HCT116 (cell line): ENCODE measurements at regions not wholly inside any gene's neighbourhood (a gene's known extent, or its start where the extent isn't known, plus 50 kb on each side); places are given as distances from the start of the nearest gene placed in this dataset.

Experiments
- ATAC-seq: fragments of 200-7000 bp; cut with Tn5 transposase; 2 replicates; pipeline ENCODE4 v1.9.1; 2020; ENCODE audit warnings: mild to moderate bottlenecking, moderate library complexity
- BruUV-seq: library from RNA; stranded (reverse); fragments of 400-500 nt; replicated peaks from 2 replicates; lab custom pipeline; 2021; lab: Mats Ljungman, UMichigan
- CTCF ChIA-PET: fragments of 300-600 bp; sonication (Branson Sonifier 250); formaldehyde crosslinking; loops from one replicate; lab custom pipeline; 2021; ENCODE audit warnings: antibody characterized with exemption; lab: Charles Lee
- POLR2A ChIA-PET: fragments of 300-600, 350-600 bp; sonication (Branson Sonifier 250); formaldehyde crosslinking; loops from one replicate; lab custom pipeline; 2021; ENCODE audit warnings: antibody characterized with exemption; lab: Charles Lee
- RAD21 ChIA-PET, 2 experiments: fragments of 300-600 bp; sonication (Branson Sonifier 250); formaldehyde crosslinking; loops; one replicate each; lab custom pipeline; 2023; ENCODE audit warnings: low total read pairs in 2 of 2; ENCODE audit not compliant: uncharacterized antibody in 2 of 2, unreplicated experiment in 2 of 2, low non-redundant PET in 1 of 2; lab: Charles Lee
- DNase-seq: peaks from one replicate; pipeline ENCODE4 v3.0.0-alpha.2; 2010; ENCODE audit warnings: low read depth, low spot score
- H2AFZ ChIP-seq: fragments of 200-600 bp; shearing (Covaris generic), sonication (generic); 2 replicates; pipeline ENCODE4 v1.6.1; 2017; ENCODE audit warnings: low read depth, mixed run types, mixed read lengths, antibody characterized with exemption, low read length; ENCODE audit not compliant: poor library complexity, severe bottlenecking
- H3K27ac ChIP-seq: 2 replicates; pipeline ENCODE4 v1.5.1; 2012; ENCODE audit warnings: low read depth, low read length
- H3K27me3 ChIP-seq: fragments of 200-600 bp; sonication (generic); 2 replicates; pipeline ENCODE4 v1.6.1; 2016; ENCODE audit warnings: mixed run types, low read length, mixed read lengths; ENCODE audit not compliant: insufficient read depth
- H3K36me3 ChIP-seq, 2 experiments: fragments of 200-500 bp in 1 of 2; fragments of 200-600 bp in 1 of 2; sonication (Bioruptor generic) in 1 of 2; sonication (generic) in 1 of 2; 2 replicates each; pipeline versions ENCODE4 v1.5.1 to v1.6.1; 2014 to 2016; ENCODE audit warnings: low read length in 2 of 2, inconsistent platforms in 1 of 2, mixed read lengths in 1 of 2, mixed run types in 1 of 2; ENCODE audit not compliant: insufficient read depth in 2 of 2, control insufficient read depth in 1 of 2
- H3K4me1 ChIP-seq, 2 experiments: fragments of 200-600 bp in 1 of 2; sonication (generic) in 1 of 2; 2 replicates each; pipeline versions ENCODE4 v1.5.1 to v1.6.1; 2012 to 2017; ENCODE audit warnings: low read length in 2 of 2, inconsistent platforms in 1 of 2, mild to moderate bottlenecking in 1 of 2, mixed read lengths in 1 of 2, mixed run types in 1 of 2, moderate library complexity in 1 of 2; ENCODE audit not compliant: insufficient read depth in 2 of 2, control insufficient read depth in 1 of 2
- H3K4me2 ChIP-seq: fragments of 200-600 bp; sonication (generic); 2 replicates; pipeline ENCODE4 v1.6.1; 2017; ENCODE audit warnings: mixed run types, low read length, mixed read lengths
- H3K4me3 ChIP-seq, 2 experiments: fragments of 200-600 bp in 1 of 2; sonication (generic) in 1 of 2; replicated peaks in 1 of 2; 2 replicates each; pipeline ENCODE4 v1.5.1; 2011 to 2016; ENCODE audit warnings: low read length in 2 of 2, control low read depth in 1 of 2, low read depth in 1 of 2, mild to moderate bottlenecking in 1 of 2, mixed read lengths in 1 of 2, mixed run types in 1 of 2
- H3K79me2 ChIP-seq: fragments of 200-600 bp; sonication (generic); 2 replicates; pipeline ENCODE4 v1.6.1; 2017; ENCODE audit warnings: mild to moderate bottlenecking, mixed run types, low read length, moderate library complexity, mixed read lengths; ENCODE audit not compliant: insufficient read depth
- H3K9ac ChIP-seq: fragments of 200-600 bp; sonication (generic); 2 replicates; pipeline ENCODE4 v1.6.1; 2016; ENCODE audit warnings: low read length, mixed read lengths
- H3K9me2 ChIP-seq: fragments of 200-600 bp; sonication (generic), shearing (Covaris generic); 2 replicates; pipeline ENCODE4 v1.6.1; 2017; ENCODE audit warnings: mixed run types, mild to moderate bottlenecking, moderate library complexity; ENCODE audit not compliant: insufficient read depth
- H3K9me3 ChIP-seq, 2 experiments: fragments of 200-500 bp in 1 of 2; fragments of 200-600 bp in 1 of 2; sonication (Bioruptor generic) in 1 of 2; sonication (generic) in 1 of 2; 2 replicates each; pipeline ENCODE4 v1.6.1; 2014 to 2017; ENCODE audit warnings: low read length in 2 of 2, mixed read lengths in 2 of 2, inconsistent platforms in 1 of 2, low read depth in 1 of 2, mild to moderate bottlenecking in 1 of 2, mixed run types in 1 of 2, moderate library complexity in 1 of 2; ENCODE audit not compliant: control insufficient read depth in 1 of 2, insufficient read depth in 1 of 2
- H4K20me1 ChIP-seq: fragments of 200-600 bp; sonication (generic), shearing (Covaris generic); 2 replicates; pipeline ENCODE4 v1.6.1; 2017; ENCODE audit warnings: mixed run types, mild to moderate bottlenecking, moderate library complexity; ENCODE audit not compliant: insufficient read depth
- CEBPB ChIP-seq: IDR thresholded peaks from 2 replicates; pipeline ENCODE4 v1.6.1; 2012; ENCODE audit warnings: low read depth
- CTCF ChIP-seq, 3 experiments: fragments of 200-600 bp in 1 of 3; sonication (generic) in 1 of 3; IDR thresholded peaks in 2 of 3; conservative IDR thresholded peaks in 1 of 3; 2 replicates each; pipeline ENCODE4 v1.5.1; 2012 to 2017; ENCODE audit warnings: low read depth in 2 of 3, low read length in 2 of 3, antibody characterized with exemption in 1 of 3, borderline replicate concordance in 1 of 3, control low read depth in 1 of 3, mild to moderate bottlenecking in 1 of 3, mixed read lengths in 1 of 3, mixed run types in 1 of 3, moderate library complexity in 1 of 3; ENCODE audit not compliant: insufficient read depth in 1 of 3
- EGR1 ChIP-seq: IDR thresholded peaks from 2 replicates; pipeline ENCODE4 v1.6.1; 2012; ENCODE audit warnings: low read depth
- EZH2 ChIP-seq: fragments of 200-600 bp; sonication (generic); IDR thresholded peaks from 2 replicates; pipeline ENCODE4 v1.6.1; 2017; ENCODE audit warnings: antibody characterized with exemption, mixed run types
- JUND ChIP-seq: IDR thresholded peaks from 2 replicates; pipeline ENCODE4 v1.6.1; 2012
- MAX ChIP-seq: IDR thresholded peaks from 2 replicates; pipeline ENCODE4 v1.6.1; 2012
- POLR2AphosphoS5 ChIP-seq: IDR thresholded peaks from 2 replicates; pipeline ENCODE4 v1.6.1; 2011; ENCODE audit warnings: mild to moderate bottlenecking, low read depth, low read length, moderate library complexity
- RAD21 ChIP-seq: IDR thresholded peaks from 2 replicates; pipeline ENCODE4 v1.6.1; 2012; ENCODE audit warnings: low read depth, mild to moderate bottlenecking
- REST ChIP-seq: IDR thresholded peaks from 2 replicates; pipeline ENCODE4 v1.6.1; 2012; ENCODE audit warnings: low read depth
- TCF7L2 ChIP-seq: IDR thresholded peaks from 2 replicates; pipeline ENCODE4 v1.7.0; 2011; ENCODE audit warnings: borderline replicate concordance, inconsistent platforms; ENCODE audit not compliant: insufficient read depth, insufficient read length; ENCODE audit errors: extremely low read depth
- intact Hi-C: fragments of 100-400 bp; cut with micrococcal nuclease; formaldehyde crosslinking; loops from 2 replicates; pipeline ENCODE4 v1.10.0; 2022
- TF ChIP-seq, protein P1 (sequence below): IDR thresholded peaks from 2 replicates; pipeline ENCODE4 v1.6.1; 2012

GRCh38 chr4:177117256-177117655 is 192.4 kb upstream of the NEIL3 start:
- Histone ChIP-seq H3K27me3 (no peaks in the 10 kb centered on the region), H3K9me3 (no peaks in the 10 kb centered on the region), H2AFZ (no peak overlapping the region), H4K20me1 (no peaks in the 10 kb centered on the region), H3K4me2 (no peak overlapping the region), H3K9me2 (no peaks in the 10 kb centered on the region), H3K4me3 (no peak overlapping the region), H3K79me2 (no peaks in the 10 kb centered on the region), H3K4me1 (no peaks in the 10 kb centered on the region), H3K27ac (no peak overlapping the region), H3K9ac (no peak overlapping the region)
- no TSS peak for BruUV-seq
- DNase-seq, result no peak
- ChIA-PET RAD21 (no interaction called here), POLR2A (no interaction called here)
- ATAC-seq, result no peak
- intact Hi-C loops, result no loop called here
- TF ChIP-seq TCF7L2, result no peak
- TF ChIP-seq, all 23 proteins: peak for 0
- no peaks in the 10 kb centered on the region for H3K36me3 ChIP-seq
- CTCF ChIA-PET, result no interaction called here

GRCh38 chr4:177118596-177118995 is 191.1 kb upstream of the NEIL3 start:
- TF ChIP-seq, protein P1, sequence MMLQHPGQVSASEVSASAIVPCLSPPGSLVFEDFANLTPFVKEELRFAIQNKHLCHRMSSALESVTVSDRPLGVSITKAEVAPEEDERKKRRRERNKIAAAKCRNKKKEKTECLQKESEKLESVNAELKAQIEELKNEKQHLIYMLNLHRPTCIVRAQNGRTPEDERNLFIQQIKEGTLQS, result no peak
- TF ChIP-seq JUND, result no peak
- no peak for TF ChIP-seq EZH2
- TF ChIP-seq POLR2AphosphoS5, result no peak
- TF ChIP-seq CEBPB, result no peak
- no peak for TF ChIP-seq MAX
- TF ChIP-seq EGR1, result no peak
- TF ChIP-seq CTCF (IDR thresholded peaks at IDR 0.05 in 2 of 3, conservative IDR thresholded peaks at IDR 0.05 in 1 of 3; ENCODE audit: borderline replicate concordance in 1 of 3, insufficient read depth in 1 of 3, low read depth in 2 of 3, low read length in 2 of 3), result no peak
- no peak for TF ChIP-seq REST
- TF ChIP-seq RAD21, result no peak
- Histone ChIP-seq H2AFZ (no peak overlapping the region), H3K27me3 (no peaks in the 10 kb centered on the region), H3K4me3 (no peak overlapping the region), H3K9ac (no peak overlapping the region), H4K20me1 (no peaks in the 10 kb centered on the region), H3K4me2 (no peak overlapping the region), H3K27ac (no peak overlapping the region), H3K9me3 (no peaks in the 10 kb centered on the region), H3K79me2 (no peaks in the 10 kb centered on the region), H3K4me1 (no peaks in the 10 kb centered on the region), H3K36me3 (no peaks in the 10 kb centered on the region), H3K9me2 (no peaks in the 10 kb centered on the region)
- ChIA-PET CTCF (no interaction called here), POLR2A (no interaction called here), RAD21 (no interaction called here)
- ATAC-seq (no peak), DNase-seq (no peak)
- intact Hi-C loops, result no loop called here
- no TSS peak for BruUV-seq
